Right renal cortex interstitium (tissue), 3 donors: ENCODE measurements at regions not wholly inside any gene's neighbourhood (a gene's known extent, or its start where the extent isn't known, plus 50 kb on each side); places are given as distances from the start of the nearest gene placed in this dataset.

ENCODE experiments used
- DNase-seq, 3 donors: peaks; one replicate each; pipeline ENCODE4 v3.0.0-alpha.2; 2013; ENCODE audit warnings: low read depth in 3 of 3, low spot score in 2 of 3

- no peak for DNase-seq
These were observed 71.0 kb downstream of the MYEOV start for GRCh38 chr11:69364921-69365320.

DNA sequence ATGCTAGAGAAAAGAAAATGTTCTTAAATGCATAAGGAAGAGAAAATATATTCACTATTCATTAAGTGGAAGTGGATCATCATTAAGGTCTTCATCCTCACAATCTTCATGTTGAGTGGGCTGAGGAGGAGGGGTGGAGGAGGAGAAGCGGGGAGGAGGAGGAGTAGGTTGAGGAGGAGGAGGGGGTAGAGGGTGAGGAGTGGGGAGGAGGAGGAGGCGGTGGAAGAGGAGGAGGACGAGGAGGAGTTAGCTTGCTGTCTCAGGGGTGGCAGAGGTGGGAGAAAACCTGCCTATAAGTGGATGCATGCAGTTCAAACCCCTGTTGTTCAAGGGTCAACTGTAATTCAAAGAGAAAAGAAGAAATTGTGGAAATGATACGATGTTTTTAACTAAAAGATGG is 71.6 kb downstream of the MYEOV start:
- no peak for DNase-seq

- DNase-seq, result no peak
These were observed 72.6 kb downstream of the MYEOV start for GRCh38 chr11:69366591-69366990.

DNA sequence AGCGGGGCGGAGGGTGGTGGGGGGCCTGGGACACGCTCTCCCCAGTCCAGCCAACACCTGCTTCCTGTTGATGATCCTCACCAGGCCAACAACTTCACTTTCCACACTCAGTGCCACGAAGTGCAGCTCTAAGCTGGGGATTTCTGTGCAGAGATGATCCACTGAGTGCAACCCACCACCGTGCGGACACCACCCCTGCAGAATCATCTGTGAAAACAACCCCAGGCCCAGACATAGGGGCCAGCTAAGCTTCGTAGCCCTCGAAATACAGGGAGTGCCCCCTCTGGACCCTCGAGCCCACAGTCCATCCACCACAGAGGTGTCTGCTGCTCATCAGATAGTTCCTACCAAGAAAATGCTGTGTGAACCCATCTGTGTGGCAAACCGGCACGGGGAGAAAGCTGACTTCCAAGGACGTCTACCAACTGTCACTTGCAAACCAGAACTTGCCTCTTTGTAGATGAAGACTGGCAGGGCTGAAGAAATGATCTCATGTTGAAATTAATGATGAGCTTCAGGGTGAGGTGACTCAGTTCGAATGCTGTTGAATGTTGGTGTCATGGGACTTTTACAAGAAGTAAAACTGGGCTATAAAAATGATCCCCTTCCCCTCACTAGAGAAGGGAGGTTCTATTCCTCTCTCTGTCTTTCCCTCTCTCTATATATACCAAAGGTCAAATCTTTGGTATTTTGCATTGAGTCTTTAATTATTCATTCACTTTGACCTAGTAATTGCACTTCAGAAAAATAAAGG is 73.4 kb downstream of the MYEOV start:
- DNase-seq, result no peak

GRCh38 chr11:69368119-69368880 is 74.3 kb downstream of the MYEOV start:
- DNase-seq, result no peak

GRCh38 chr11:69369210-69369825 is 75.4 kb downstream of the MYEOV start:
- DNase-seq, result no peak

- no peak for DNase-seq
These were observed 76.0 kb downstream of the MYEOV start for GRCh38 chr11:69369945-69370344.

DNA sequence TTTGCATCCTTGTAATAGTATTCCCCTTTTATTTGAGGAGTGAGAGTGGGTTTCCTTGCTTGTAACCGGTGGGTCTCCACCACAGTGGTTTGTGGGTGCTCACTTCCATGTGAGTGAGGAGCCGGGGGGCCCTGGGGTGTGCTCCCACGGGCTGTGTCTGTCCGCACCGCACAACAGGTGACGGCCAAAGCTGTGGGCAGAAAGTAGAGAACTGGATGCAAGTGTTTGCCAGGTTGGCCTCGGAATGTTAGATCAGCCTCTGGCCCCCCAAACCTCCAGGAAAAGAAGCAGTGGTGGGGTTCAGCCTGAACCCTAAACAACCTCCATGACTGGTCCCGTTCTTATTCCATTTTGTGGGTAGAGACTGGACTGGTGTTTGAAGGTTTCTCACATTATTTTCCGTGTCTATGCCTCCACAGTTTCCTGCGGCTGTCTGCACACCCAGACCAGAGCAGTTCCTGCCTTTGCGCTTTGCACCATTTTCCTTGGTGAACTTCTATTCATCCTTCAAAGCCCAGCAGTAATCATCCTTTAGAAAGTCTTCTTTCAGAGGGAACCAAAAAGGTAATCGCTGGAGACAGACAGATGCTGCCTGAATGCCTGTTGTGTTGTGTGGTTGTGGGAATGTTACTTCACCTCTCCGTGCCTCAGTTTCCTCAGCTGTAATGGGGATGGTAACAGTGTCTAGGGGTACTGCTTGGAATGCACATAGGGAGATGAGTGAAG is 77.2 kb downstream of the MYEOV start:
- no peak for DNase-seq

GRCh38 chr11:69371731-69372588 is 78.0 kb downstream of the MYEOV start:
- DNase-seq, result no peak

GRCh38 chr11:69372589-69373250 is 78.8 kb downstream of the MYEOV start:
- no peak for DNase-seq

- DNase-seq, result no peak
These were observed 79.3 kb downstream of the MYEOV start for GRCh38 chr11:69373251-69373635.

DNA sequence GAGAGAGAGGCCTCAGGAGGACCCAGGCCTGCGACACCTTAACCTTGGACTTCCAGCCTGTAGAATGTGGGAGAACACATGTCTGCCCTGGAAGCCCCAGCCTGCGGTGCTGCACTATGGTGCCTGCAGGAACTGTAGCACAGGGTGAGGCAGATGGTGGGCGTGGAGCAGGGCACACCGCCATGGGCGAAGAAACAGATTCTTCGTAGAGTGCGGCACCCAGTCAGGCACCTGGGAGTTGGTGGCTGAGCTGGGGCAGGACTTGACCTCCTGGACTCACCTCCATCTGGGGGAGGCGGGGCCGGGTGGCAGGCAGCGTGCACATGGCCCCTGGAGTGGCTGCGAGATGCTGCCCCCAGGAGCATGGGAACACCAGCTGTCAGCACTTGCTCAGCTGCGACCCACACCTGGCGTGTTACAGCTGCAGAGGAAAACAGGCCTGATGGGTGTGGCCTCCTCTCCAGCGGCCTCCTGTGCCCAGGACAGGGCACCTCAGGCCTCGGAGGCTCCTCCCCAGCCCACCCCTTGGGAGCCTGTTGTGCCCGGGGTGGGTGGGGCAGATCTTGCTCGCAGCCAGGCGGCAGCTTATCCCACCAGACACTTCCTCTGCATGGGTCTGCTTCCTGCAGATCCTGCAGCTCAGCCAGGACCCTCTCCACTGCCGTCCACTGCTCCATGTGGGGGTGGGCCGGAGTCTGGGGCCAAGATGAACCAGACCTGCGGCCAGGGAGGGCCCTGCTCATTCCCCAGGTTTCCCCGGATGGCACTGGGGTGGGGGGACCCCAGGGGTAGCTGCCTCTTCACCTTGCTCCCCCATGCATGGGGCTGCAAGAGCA is 80.4 kb downstream of the MYEOV start:
- DNase-seq, result no peak

DNA sequence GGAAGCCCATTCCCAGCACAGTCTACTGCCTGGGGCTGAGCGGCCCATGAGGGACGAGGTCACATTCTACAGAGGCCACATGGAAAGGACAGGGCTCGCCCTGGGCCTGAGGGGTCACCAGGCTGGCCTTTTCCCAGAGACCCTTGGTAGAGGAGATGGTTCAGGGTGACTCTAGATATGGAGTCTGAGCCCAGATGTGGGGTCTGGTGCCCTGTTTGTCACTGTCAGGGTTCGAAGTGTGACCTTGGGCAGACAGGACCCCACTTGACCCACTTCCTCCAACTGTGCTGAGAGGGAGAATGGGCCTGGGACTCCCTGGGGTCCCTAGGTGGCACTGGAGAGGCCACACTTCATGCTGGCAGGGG is 81.0 kb downstream of the MYEOV start:
- DNase-seq, result no peak

GRCh38 chr11:69375316-69376154 is 81.6 kb downstream of the MYEOV start:
- no peak for DNase-seq

- no peak for DNase-seq
These were observed 82.4 kb downstream of the MYEOV start for GRCh38 chr11:69376155-69377028.

- no peak for DNase-seq
These were observed 83.3 kb downstream of the MYEOV start for GRCh38 chr11:69377029-69377952.
